B cell (primary cell): ENCODE measurements at regions not wholly inside any gene's neighbourhood (a gene's known extent, or its start where the extent isn't known, plus 50 kb on each side); places are given as distances from the start of the nearest gene placed in this dataset.
"Not testable (repeated sequence)": the region's sequence is repeated elsewhere in the genome, so short reads cannot be mapped to it uniquely, and the experiment has no call there.

Experiments used
- ATAC-seq: fragments of 200-7000 bp; cut with Tn5 transposase; one replicate; pipeline ENCODE4 v1.10.0; 2021; ENCODE audit warnings: low read depth, mild to moderate bottlenecking, moderate number of reproducible peaks, moderate library complexity
- CTCF ChIA-PET: fragments of 350-600 bp; sonication (Branson Sonifier 250); formaldehyde crosslinking; loops from one replicate; lab custom pipeline; 2021; ENCODE audit warnings: antibody characterized with exemption, inconsistent platforms; lab: Charles Lee
- POLR2A ChIA-PET: fragments of 350-600 bp; sonication (Branson Sonifier 250); formaldehyde crosslinking; loops from one replicate; lab custom pipeline; 2021; ENCODE audit warnings: antibody characterized with exemption; lab: Charles Lee
- DNase-seq: peaks from one replicate; pipeline ENCODE4 v3.0.0; 2013
- H2AFZ ChIP-seq: 2 replicates; pipeline ENCODE4 v1.6.1; 2012; ENCODE audit warnings: mild to moderate bottlenecking, low read depth, low read length; ENCODE audit not compliant: insufficient read depth, poor library complexity, severe bottlenecking
- H3K27ac ChIP-seq, 2 donors: 1 replicate in 1 of 2; 2 replicates in 1 of 2; pipeline ENCODE4 v1.5.1; 2012 to 2013; ENCODE audit warnings: low read length in 2 of 2, mild to moderate bottlenecking in 2 of 2, moderate library complexity in 1 of 2
- H3K27me3 ChIP-seq, 4 experiments: fragments of 200-600 bp in 1 of 4; sonication (generic) in 1 of 4; replicated peaks in 1 of 4; 1 replicate in 2 of 4; 2 replicates in 2 of 4; pipeline versions ENCODE4 v1.6.1 to v1.7.0; 2013 to 2016; ENCODE audit warnings: low read length in 3 of 4, mild to moderate bottlenecking in 2 of 4, mixed read lengths in 1 of 4, moderate library complexity in 1 of 4; ENCODE audit not compliant: insufficient read depth in 4 of 4, control insufficient read depth in 3 of 4; ENCODE audit errors: control extremely low read depth in 1 of 4
- H3K36me3 ChIP-seq, 2 experiments: replicated peaks in 1 of 2; 1 replicate in 1 of 2; 2 replicates in 1 of 2; pipeline versions ENCODE4 v1.6.1 to v1.7.1; 2013; ENCODE audit warnings: low read length in 1 of 2; ENCODE audit not compliant: insufficient read depth in 2 of 2, control insufficient read depth in 1 of 2; ENCODE audit errors: control extremely low read depth in 1 of 2, extremely low read depth in 1 of 2
- H3K4me1 ChIP-seq, 2 donors: fragments of 200-600 bp in 1 of 2; sonication (generic) in 1 of 2; 1 replicate in 1 of 2; 2 replicates in 1 of 2; pipeline versions ENCODE4 v1.5.1 to v1.6.1; 2013 to 2017; ENCODE audit warnings: low read length in 2 of 2; ENCODE audit not compliant: control insufficient read depth in 2 of 2, insufficient read depth in 2 of 2
- H3K4me2 ChIP-seq: replicated peaks from 2 replicates; pipeline ENCODE3; 2012; ENCODE audit warnings: mild to moderate bottlenecking, low read depth, low read length; ENCODE audit not compliant: poor library complexity, severe bottlenecking
- H3K4me3 ChIP-seq, 5 experiments: fragments of 200-600 bp in 1 of 5; sonication (generic) in 1 of 5; 1 replicate in 3 of 5; 2 replicates in 2 of 5; pipeline versions ENCODE4 v1.5.1 to v1.7.0; 2011 to 2016; ENCODE audit warnings: low read length in 4 of 5, mild to moderate bottlenecking in 4 of 5, low read depth in 2 of 5, control low read depth in 1 of 5, moderate library complexity in 1 of 5; ENCODE audit not compliant: insufficient read depth in 1 of 5; ENCODE audit errors: control extremely low read depth in 1 of 5, extremely low read depth in 1 of 5
- H3K79me2 ChIP-seq: fragments of 200-600 bp; sonication (generic); one replicate; pipeline ENCODE4 v1.6.0; 2016; ENCODE audit warnings: low read length; ENCODE audit not compliant: control insufficient read depth, insufficient read depth
- H3K9ac ChIP-seq: fragments of 200-600 bp; sonication (generic); 2 replicates; pipeline ENCODE4 v1.6.1; 2017; ENCODE audit warnings: mild to moderate bottlenecking, low read length, moderate library complexity
- H3K9me3 ChIP-seq, 3 donors: one replicate each; pipeline versions ENCODE4 v1.6.1 to v1.7.1; 2013; ENCODE audit warnings: low read length in 2 of 3; ENCODE audit not compliant: control insufficient read depth in 2 of 3, insufficient read depth in 1 of 3; ENCODE audit errors: control extremely low read depth in 1 of 3
- H4K20me1 ChIP-seq: 2 replicates; pipeline ENCODE4 v1.6.0; 2012; ENCODE audit warnings: mild to moderate bottlenecking, low read length; ENCODE audit not compliant: insufficient read depth, control insufficient read depth, poor library complexity, severe bottlenecking
- H3K27ac Mint-ChIP-seq: one replicate; pipeline ENCODE4 v1.8.0; 2021; ENCODE audit warnings: mixed read lengths
- H3K27me3 Mint-ChIP-seq: one replicate; pipeline ENCODE4 v1.8.0; 2021; ENCODE audit warnings: mixed read lengths
- H3K4me1 Mint-ChIP-seq: one replicate; pipeline ENCODE4 v1.8.0; 2021; ENCODE audit warnings: mixed read lengths
- H3K4me3 Mint-ChIP-seq: one replicate; pipeline ENCODE4 v1.8.0; 2021; ENCODE audit warnings: mixed read lengths
- H3K9me3 Mint-ChIP-seq: one replicate; pipeline ENCODE4 v1.8.0; 2022; ENCODE audit warnings: mixed read lengths; ENCODE audit not compliant: insufficient read depth
- EZH2 ChIP-seq: IDR thresholded peaks from 2 replicates; pipeline ENCODE4 v1.6.1; 2012; ENCODE audit warnings: borderline replicate concordance, low read depth, mild to moderate bottlenecking, moderate library complexity, low read length; ENCODE audit not compliant: insufficient read depth, poor library complexity, severe bottlenecking
- WGBS: methylation state at CpG from one replicate; pipeline ENCODE4 v1.1.5; 2013; ENCODE audit warnings: missing lambda C conversion rate; ENCODE audit not compliant: insufficient coverage; 5-methylcytosine and 5-hydroxymethylcytosine counted together
- intact Hi-C: fragments of 100-400 bp; cut with micrococcal nuclease; formaldehyde crosslinking; loops from one replicate; pipeline ENCODE4 v1.10.0; 2022
- TF ChIP-seq, protein P1 (sequence below): fragments of 200-600 bp; IDR thresholded peaks from one replicate; pipeline ENCODE4 v1.8.0; 2022; ENCODE audit warnings: antibody characterized with exemption, mild to moderate bottlenecking

DNA sequence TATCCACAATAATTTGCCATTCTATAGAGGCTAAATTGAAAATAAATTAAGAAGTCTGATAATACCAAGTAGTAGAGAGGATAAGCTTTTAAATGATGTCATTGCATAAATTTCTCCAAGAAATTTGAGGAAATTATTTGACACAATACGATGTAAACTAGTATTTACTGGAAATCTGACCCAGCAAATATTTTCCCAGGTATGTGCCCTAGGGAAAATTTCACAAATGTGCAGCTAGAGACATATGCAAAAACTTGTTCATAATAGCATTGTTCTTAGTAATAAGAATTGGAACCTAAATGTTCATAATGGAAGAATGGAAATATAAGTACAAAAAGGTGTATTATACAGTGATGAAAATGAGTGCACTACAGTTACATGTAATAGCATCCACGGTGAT lies 888.8 kb upstream of the SOX11 start:
- Histone ChIP-seq H3K9me3 (peaks cover 0 to 3% (median 0%) of the 10 kb centered on the region in 3 donors), H3K4me2 (no peak overlapping the region), H3K4me1 (no peaks in the 10 kb centered on the region), H4K20me1 (no peaks in the 10 kb centered on the region), H3K9ac (no peak overlapping the region), H3K79me2 (no peaks in the 10 kb centered on the region), H2AFZ (no peak overlapping the region), H3K27ac (no peak overlapping the region), H3K27me3 (no peaks in the 10 kb centered on the region), H3K4me3 (no peak overlapping the region), H3K36me3 (no peaks in the 10 kb centered on the region)
- WGBS = no CpG with 5 or more reads among the region's 2 CpGs
- ATAC-seq (no peak), DNase-seq (no peak)
- Mint-ChIP-seq H3K27me3 (no peaks in the 10 kb centered on the region), H3K4me1 (no peaks in the 10 kb centered on the region), H3K4me3 (no peak overlapping the region), H3K27ac (no peak overlapping the region), H3K9me3 (peaks cover 7% of the 10 kb centered on the region)
- CTCF ChIA-PET = no interaction called here
- TF ChIP-seq EZH2 = no peak
- TF ChIP-seq, protein P1, sequence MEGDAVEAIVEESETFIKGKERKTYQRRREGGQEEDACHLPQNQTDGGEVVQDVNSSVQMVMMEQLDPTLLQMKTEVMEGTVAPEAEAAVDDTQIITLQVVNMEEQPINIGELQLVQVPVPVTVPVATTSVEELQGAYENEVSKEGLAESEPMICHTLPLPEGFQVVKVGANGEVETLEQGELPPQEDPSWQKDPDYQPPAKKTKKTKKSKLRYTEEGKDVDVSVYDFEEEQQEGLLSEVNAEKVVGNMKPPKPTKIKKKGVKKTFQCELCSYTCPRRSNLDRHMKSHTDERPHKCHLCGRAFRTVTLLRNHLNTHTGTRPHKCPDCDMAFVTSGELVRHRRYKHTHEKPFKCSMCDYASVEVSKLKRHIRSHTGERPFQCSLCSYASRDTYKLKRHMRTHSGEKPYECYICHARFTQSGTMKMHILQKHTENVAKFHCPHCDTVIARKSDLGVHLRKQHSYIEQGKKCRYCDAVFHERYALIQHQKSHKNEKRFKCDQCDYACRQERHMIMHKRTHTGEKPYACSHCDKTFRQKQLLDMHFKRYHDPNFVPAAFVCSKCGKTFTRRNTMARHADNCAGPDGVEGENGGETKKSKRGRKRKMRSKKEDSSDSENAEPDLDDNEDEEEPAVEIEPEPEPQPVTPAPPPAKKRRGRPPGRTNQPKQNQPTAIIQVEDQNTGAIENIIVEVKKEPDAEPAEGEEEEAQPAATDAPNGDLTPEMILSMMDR = no peak
- POLR2A ChIA-PET = no interaction called here
- intact Hi-C loops = no loop called here

DNA sequence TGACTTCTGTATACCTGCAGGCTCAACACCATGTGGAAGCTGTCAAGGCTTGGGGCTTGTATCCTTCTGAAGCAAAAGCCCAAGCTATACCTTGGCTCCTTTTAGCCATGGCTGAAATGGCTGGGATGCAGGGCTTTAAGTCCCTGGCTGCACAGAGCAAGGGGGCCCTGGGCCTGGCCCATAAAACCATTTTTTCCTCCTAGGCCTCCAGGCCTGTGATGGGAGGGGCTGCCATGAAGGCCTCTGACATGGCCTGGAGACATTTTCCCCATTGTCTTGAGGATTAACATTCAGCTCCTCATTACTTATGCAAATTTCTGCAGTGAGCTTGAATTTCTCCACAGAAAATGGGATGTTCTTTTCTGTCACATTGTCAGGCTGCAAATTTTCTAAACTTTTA lies 878.0 kb upstream of the SOX11 start:
- POLR2A ChIA-PET, H3K4me3 Mint-ChIP-seq: not testable (repeated sequence)

More for the DNA sequence above, 878.0 kb upstream of the SOX11 start:
- CTCF ChIA-PET, ATAC-seq, H3K27ac ChIP-seq, H3K9ac ChIP-seq, DNase-seq, H3K79me2 ChIP-seq, intact Hi-C loops, H4K20me1 ChIP-seq, H3K27me3 Mint-ChIP-seq, H3K4me3 ChIP-seq, H3K4me1 Mint-ChIP-seq, H3K27ac Mint-ChIP-seq, H2AFZ ChIP-seq, H3K27me3 ChIP-seq, H3K36me3 ChIP-seq, H3K4me1 ChIP-seq, H3K9me3 ChIP-seq, H3K4me2 ChIP-seq: not testable (repeated sequence)
- H3K9me3 Mint-ChIP-seq = peaks cover 12% of the 10 kb centered on the region
